Breast epithelium (tissue), 3 donors: ENCODE measurements at regions not wholly inside any gene's neighbourhood (a gene's known extent, or its start where the extent isn't known, plus 50 kb on each side); places are given as distances from the start of the nearest gene placed in this dataset.

ENCODE experiments used
- POLR2A ChIP-seq: fragments of 450-650 bp; IDR thresholded peaks from one replicate; pipeline ENCODE4 v1.6.1; 2016; ENCODE audit warnings: antibody characterized with exemption, mild to moderate bottlenecking, moderate library complexity
- TF ChIP-seq, protein P1 (sequence below), 3 donors: fragments of 450-650 bp; IDR thresholded peaks; one replicate each; pipeline ENCODE4 v1.5.1; 2016 to 2017; ENCODE audit warnings: antibody characterized with exemption in 3 of 3, mild to moderate bottlenecking in 3 of 3, moderate library complexity in 3 of 3

DNA sequence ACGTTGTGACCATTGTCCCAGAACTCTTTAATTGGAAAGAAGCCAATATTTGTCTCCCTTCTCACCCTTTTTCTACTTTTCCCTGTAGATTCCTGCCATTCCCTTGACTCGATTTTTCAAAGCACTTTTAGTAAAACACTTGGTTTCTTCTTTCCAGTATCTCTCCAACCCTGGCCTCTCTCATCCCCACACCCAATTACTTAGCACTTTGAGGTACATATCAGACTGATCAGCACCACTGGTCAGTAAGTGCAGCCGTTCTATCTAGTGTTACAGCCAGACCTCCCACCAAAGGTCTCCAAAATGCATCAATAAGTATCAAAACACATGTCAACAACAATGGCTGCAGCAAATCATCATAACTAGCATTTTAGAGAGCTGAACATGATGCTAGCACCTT, 141.9 kb downstream of the BTG1 start:
- TF ChIP-seq, protein P1, sequence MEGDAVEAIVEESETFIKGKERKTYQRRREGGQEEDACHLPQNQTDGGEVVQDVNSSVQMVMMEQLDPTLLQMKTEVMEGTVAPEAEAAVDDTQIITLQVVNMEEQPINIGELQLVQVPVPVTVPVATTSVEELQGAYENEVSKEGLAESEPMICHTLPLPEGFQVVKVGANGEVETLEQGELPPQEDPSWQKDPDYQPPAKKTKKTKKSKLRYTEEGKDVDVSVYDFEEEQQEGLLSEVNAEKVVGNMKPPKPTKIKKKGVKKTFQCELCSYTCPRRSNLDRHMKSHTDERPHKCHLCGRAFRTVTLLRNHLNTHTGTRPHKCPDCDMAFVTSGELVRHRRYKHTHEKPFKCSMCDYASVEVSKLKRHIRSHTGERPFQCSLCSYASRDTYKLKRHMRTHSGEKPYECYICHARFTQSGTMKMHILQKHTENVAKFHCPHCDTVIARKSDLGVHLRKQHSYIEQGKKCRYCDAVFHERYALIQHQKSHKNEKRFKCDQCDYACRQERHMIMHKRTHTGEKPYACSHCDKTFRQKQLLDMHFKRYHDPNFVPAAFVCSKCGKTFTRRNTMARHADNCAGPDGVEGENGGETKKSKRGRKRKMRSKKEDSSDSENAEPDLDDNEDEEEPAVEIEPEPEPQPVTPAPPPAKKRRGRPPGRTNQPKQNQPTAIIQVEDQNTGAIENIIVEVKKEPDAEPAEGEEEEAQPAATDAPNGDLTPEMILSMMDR (IDR thresholded peaks at IDR 0.05) = no peak
- no peak for TF ChIP-seq POLR2A
